ENCODE measurements at regions not wholly inside any gene's neighbourhood (a gene's known extent, or its start where the extent isn't known, plus 50 kb on each side); places are given as distances from the start of the nearest gene placed in this dataset.
"Not testable (repeated sequence)": the region's sequence is repeated elsewhere in the genome, so short reads cannot be mapped to it uniquely, and the experiment has no call there.

DNA sequence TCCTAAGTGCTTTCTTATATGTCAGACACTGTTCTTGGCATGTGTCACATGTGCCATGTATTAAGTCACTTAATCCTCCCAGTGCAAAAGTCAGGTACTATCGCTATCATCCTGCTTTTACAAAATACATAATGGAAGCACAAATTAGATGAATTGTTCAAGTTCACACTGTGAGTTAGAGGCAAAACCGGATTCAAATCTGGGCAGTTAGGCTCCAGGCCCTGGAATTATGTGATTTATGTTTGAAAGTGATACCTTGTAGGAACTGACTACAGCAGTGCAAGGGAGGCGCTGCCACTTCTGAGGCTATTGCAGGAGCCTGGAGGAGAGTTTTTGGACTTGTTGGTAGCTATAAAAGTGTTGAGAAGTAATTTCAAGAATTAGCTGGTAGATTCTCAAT lies 358.3 kb downstream of the HLX start:
- no peak for DNase-seq (ENCODE audit: low read depth in 2 of 3, low spot score in 2 of 3)

DNA sequence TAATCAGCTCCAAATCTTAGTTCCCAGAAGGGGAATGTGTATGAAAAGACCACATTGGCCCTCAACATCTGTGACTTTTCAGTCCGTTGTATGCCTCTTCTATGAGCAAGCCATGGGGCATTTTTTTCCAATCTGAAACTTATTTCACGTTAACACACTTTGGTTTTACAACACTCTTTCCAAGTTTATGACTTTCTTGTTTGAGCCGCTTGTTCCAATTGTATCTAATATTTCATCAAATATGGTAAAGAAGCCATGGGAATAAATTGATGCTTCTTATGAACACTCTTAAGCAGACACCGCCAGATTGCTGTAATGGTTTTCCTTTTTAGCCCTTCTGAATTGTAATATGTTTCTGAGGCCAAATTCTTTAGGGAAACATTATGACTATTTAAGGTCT lies 359.9 kb downstream of the HLX start:
- no peak for DNase-seq (ENCODE audit: low read depth in 2 of 3, low spot score in 2 of 3)

DNA sequence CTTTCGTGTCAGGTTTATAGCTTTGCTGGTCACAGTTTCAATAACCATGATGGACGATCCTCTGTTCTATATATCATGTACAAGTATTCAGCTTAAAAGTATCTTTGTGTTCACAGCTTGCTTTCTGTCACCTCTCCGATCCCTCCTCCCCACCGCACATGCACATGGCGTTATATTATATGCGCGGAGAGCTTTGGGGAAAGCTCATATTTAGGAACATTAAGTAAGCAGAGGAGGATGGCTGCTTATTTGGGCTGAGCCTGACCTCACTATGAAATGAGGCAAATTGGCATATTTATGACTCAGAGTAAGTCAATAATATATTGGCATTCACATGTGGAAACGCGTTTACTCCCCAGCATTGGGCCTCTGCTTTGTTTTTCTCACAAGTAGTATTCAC lies 360.5 kb downstream of the HLX start:
- DNase-seq (ENCODE audit: low read depth in 2 of 3, low spot score in 2 of 3): no peak

DNA sequence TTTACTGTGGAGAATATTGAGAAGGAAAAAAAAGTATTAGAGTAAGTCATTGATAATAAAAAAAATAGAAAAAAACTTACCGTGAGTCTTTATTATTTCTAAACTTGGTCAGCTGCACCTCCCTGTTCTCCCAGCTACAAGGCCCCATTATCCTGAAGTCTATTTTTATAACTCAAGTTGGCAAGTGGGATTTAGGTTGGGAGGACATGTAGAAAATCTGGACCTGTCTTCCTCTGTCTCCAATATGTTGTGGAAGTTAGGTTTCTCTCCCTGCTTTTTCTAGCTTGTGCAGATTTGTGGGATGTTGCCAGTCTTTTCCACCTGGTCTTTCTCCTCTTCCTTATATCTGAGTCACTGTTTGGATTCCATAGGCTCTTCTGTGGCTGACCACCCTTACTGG lies 361.4 kb downstream of the HLX start:
- no peak for DNase-seq (ENCODE audit: low read depth in 2 of 3, low spot score in 2 of 3)

DNA sequence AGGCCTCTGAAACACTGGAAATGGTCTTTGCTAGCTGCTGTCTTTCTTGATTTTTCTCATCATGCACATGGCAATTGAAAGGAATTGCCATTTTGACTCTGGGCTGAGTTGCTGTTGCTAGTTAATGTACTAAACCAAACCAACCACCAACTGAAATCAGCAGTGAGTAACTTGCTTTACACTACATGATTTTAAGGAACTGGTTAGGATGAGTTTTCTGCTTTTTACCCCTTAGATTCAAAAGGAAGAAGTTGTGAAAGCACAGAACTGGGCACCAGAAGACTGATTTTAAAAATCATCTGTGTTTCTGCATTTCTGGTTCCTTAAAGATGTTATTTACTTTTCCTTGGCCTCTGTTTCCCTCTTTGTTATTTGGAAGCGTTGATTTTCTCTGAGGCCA lies 361.9 kb downstream of the HLX start:
- DNase-seq (ENCODE audit: low read depth in 2 of 3, low spot score in 2 of 3): no peak

DNA sequence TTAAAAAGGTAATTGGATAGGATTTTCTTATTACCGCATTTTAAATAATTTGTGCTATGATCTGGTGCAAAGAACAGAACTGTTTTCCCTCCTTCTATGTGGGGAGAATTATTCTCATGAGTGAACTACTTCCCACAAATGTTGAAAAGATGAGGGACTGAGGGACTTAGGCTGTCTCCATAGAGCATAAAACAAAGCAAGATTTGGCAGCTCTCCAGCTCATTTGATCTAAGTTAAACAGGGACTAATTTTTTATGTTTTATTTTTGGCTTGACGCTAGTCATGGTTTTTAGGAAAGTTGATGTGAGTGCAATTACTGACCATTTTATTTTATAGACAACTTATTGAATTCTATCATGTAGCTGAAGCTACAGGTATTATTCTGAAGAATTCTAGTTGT lies 362.3 kb downstream of the HLX start:
- no peak for DNase-seq (ENCODE audit: low read depth in 2 of 3, low spot score in 2 of 3)

DNA sequence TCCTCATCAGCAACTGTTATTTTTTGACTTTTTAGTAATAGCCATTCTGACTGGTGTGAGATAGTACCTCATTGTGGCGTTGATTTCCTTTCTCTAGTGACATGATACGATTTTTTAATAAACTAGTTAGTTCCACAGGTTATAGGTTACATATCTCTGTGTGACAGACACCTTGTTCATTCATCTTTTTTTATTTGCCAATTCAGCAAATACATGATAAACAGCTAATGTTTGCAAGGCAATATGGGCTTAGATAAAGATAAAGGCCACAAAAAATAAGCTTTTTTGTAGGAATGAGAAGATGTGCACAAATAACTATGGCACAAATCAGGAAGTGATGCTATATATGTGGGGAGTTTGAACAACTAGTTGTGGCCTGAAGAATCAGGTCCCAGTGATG lies 366.8 kb downstream of the HLX start:
- DNase-seq (ENCODE audit: low read depth in 2 of 3, low spot score in 2 of 3): no peak

DNA sequence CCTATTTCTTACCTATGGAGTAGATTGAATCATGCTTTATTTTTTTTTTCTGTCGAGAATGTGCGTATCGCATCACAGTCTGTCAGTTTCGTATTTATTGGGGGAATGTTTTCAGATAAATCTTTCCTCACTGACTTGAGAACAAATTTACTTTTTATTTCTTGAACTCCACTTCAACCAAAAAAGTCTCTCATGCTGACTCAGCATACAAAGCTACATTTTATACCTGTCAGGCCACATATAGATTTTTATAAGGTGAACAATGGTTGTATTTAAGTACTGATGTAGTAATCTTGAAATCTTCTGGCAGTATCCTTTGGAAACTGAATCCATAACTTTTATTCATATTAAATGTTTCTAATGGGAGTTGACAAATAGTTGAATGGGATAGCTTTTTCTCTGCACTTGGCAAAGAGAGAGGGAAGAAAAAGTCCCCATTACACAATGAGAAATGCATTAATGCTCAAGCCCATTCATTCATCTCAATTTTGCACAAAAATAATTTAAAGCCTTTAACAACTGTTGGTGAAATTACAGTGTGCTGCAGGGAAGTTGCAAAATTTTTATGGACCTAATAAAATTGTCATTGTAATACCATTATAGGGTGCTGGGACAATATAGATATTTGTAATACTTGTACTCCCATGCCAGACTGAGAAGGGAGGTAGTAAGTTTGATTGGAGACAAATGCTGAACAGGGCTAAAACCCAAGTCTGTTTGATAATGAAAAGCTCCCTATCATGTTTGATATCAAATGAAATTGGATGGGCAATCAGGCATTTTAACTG lies 367.6 kb downstream of the HLX start:
- no peak for DNase-seq (ENCODE audit: low read depth in 2 of 3, low spot score in 2 of 3)

DNA sequence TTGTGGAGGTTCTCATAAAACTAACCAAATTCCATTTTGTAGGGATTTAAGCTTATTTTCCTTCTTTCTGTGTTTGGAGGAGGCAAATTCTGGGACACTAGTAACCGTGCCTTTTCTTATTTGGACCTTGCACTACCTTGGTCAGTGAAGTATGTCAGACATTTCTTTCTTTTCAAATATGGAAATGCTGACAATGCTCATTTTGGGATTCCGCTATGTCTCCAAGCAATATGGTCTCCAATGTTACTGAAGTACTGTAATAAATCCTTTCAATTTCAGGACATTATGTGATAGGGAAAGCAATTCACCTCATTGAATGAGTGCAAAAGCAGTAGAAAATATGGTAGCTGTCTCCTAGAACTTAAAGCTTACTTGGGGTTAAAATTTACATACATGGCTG lies 372.3 kb downstream of the HLX start:
- DNase-seq (ENCODE audit: low read depth in 2 of 3, low spot score in 2 of 3): no peak

DNA sequence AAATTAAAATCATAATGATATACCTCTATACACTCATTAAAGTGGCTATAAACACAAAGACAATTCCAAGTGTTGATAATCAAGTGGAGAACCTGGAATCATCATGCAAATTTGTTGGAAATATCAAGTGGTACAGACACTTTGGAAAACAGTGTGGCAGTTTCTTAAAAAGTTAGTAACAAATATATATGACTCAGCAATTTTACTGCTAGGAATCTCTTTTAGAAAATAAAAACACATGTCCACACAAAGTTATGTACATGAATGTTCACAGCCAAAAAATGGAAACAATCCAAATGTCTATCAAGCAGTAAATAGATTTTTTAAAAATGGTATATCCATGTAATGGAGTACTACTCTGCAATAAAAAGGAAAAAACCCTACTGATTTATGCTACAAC lies 375.6 kb downstream of the HLX start:
- DNase-seq (ENCODE audit: low read depth in 2 of 3, low spot score in 2 of 3): no peak

DNA sequence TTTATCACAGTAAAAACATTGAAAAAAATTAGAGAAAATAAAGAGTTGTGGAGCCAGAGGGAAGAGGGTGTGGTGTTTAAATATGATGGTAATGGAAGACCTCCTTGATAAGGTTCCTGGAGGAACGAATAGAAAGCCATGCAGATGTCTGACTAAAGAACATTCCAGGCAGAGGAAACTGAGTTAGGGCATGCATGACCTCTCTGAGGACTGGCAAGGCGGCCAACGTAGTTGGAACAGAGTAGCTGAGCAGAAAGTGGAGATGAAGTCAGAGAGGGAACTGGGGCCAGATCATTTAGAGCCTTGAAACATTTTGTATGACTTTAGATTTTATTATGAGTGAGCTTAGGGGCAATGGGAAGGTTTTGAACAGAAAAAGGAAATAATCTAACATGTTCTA lies 377.5 kb downstream of the HLX start:
- DNase-seq (ENCODE audit: low read depth in 2 of 3, low spot score in 2 of 3): no peak

DNA sequence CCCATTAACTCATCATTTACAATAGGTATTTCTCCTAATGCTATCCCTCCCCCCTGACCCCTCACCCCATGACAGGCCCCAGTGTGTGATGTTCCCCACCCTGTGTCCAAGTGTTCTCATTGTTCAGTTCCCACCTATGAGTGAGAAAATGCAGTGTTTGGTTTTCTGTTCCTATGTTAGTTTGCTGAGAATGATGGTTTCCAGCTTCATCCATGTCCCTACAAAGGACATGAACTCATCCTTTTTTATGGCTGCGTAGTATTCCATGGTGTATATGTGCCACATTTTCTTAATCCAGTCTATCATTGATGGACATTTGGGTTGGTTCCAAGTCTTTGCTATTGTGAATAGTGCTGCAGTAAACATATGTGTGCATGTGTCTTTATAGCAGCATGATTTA lies 378.3 kb downstream of the HLX start:
- not testable (repeated sequence) for DNase-seq (ENCODE audit: low read depth in 2 of 3, low spot score in 2 of 3)

DNA sequence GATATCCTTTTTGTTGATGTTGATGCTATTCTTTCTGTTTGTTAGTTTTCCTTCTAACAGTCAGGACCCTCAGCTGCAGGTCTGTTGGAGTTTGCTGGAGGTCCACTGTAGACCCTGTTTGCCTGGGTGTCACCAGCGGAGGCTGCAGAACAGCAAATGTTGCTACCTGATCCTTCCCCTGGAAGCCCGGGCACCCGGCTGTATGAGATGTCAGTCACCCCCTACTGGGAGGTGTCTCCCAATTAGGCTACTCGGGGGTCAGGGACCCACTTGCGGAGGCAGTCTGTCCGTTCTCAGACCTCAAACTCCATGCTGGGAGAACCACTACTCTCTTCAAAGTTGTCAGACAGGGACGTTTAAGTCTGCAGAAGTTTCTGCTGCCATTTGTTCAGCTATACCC lies 383.4 kb downstream of the HLX start:
- DNase-seq (ENCODE audit: low read depth in 2 of 3, low spot score in 2 of 3): not testable (repeated sequence)

DNA sequence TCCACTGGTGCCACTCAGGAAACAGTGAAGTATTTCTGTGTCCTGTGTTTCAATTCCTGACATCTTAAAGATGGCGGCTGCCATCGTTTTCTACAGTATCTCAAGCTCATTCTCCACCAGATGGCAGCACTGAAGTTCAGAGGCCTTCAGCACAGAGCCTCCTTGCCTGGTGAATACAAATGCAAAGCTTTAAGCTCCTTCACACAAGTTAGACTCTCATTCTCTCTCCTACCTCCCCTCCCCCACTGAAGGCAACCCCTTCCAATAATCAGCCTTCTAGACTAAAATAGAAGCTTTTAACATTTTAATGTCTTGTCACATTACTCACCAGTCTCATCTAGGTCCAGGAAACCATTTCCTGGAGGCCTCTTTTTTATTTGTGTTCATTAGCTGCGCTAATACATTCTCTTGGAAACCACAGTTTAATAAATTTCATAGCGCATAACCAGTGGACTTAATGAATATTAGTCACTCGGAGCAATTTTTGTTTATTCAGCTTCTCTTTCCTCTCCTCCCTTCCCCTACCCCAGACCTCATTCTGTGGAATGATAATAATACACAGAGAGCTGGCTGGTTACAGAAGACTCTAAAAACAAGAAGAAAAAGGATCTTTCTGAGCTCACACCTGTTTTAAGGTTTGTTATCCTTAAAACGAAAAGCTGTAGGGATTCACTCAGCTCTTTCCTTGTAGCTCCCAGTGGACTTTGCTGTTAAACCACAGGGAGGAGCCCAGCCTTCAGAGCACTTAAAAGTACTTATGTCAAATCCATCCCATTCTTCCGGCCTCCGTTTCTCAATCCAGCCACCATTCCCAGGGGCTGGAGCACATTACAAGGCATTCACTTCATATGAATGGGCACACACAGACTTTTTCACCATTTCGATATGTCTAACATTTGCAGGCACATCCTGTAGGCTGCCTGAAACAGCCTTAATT lies 384.9 kb downstream of the HLX start:
- DNase-seq (ENCODE audit: low read depth in 2 of 3, low spot score in 2 of 3): peak in 2 of 3 donors; percentile 14 to 57

DNA sequence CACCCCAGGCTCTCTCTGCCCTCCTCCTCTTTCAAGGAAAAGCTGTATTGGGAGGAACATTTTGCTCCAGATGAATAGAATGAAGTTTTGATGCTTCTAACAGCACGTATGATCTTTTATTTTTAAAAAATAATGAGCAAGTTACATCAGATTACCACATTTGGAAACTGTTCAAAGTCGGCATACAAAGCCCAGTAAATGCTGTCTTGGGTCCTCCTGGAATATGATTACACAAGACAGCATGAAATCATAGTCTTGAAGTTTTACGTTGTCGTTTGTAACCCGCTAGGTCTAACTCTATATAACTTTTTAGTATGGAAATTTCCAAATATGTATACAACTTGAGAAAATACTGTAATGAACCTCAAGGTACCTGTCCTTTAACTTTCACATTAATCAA lies 385.6 kb downstream of the HLX start:
- no peak for DNase-seq (ENCODE audit: low read depth in 2 of 3, low spot score in 2 of 3)

DNA sequence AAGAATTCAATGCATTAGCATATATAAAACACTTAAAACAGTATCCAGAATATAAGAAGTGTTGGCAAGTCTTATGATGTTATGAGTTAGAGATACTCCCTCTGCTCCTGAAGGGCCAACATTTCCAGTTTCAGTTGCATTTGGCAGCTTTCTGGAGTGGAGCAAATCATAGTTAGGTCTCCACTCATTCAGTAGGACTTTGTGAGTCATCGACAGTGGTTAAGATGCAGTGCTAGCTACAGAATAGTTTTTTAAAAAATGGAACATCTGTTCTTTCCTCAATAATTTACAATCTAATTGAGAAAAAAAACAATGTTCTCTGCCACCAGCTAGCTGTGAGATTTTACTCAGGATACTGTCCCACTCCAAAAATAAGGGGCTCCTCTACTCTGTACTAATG lies 389.1 kb downstream of the HLX start:
- no peak for DNase-seq (ENCODE audit: low read depth in 2 of 3, low spot score in 2 of 3)

DNA sequence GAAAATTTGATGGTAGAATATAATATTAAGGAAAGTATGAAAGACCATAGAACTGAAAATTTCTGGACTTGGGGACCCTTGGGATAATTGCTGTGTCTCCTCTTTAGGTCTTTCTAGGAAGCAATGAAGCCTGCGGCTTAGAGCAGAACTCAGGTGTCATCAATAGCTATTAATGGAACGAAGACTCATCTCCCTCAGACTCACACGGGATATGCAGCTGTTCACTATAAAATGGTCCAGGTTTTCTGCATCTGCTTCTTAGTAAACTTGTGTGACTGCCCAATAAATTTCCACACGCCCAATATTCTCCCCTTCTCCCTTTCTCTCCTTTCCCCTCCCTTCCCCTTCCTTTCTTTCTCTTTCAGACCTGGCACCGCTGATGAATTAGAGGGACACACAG lies 392.5 kb downstream of the HLX start:
- no peak for DNase-seq (ENCODE audit: low read depth in 2 of 3, low spot score in 2 of 3)

DNA sequence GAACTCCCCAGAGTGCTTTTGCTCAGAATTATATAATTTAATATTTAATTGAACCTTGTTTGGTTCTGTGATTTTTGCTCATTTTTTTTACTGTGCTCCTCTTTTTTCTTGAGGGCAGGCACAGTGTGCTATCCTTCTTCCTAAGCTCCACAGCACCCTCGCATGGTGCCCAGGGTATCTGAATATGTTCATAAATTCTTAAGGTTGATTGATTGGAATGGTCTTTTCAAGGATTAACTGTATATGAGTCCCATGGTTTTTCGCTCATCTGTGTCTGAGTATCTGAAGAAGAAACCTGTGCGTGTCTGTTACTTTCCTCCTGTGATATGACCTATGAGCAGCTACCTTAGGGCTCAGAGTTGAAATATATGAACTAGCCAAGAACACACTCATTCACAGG lies 393.7 kb downstream of the HLX start:
- DNase-seq (ENCODE audit: low read depth in 2 of 3, low spot score in 2 of 3): no peak

DNA sequence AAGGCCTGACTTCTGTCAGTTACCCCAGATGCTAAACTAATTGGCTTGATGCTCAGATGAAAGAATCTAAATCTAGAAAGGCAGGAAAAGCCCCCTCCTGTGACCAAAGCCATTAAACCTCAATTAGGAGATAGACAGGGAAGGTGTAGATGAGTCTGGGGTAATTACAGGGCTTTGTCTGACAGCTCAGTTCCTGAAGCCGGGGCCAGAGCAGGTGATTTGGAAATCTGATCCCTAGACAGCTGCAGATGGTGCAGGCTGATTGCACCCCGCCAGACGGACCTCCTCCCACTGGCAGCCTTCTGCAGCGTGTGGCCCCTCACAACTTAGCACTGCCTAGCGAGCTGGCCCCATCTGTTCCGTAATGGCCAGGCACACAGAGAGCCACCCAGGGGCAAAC lies 395.1 kb downstream of the HLX start:
- DNase-seq (ENCODE audit: low read depth in 2 of 3, low spot score in 2 of 3): no peak

DNA sequence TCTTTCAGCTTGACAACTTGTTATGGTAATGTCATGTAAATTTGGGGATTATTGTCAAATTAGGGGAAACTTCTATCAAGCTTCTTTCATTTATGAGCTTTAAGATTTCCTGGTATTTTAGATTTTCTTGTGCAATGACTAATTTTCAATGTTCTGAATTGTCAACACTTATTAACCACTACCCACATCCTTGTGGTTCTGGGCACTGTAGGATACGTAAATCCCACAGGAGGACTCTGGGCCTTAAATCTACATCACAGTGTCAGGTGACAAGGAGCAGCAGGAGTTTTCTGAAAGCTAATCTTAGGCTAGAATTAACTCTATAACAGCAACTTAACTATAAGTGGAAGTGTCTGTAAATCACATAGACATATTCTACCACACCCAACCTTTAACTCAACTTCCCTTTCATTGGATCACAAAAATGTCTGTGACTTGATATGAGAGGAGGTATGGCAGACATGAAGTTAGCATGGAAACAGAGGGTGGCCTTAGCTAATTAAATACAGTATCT lies 397.7 kb downstream of the HLX start:
- DNase-seq (ENCODE audit: low read depth in 2 of 3, low spot score in 2 of 3): peak in 1 of 3 donors; percentile 13

DNA sequence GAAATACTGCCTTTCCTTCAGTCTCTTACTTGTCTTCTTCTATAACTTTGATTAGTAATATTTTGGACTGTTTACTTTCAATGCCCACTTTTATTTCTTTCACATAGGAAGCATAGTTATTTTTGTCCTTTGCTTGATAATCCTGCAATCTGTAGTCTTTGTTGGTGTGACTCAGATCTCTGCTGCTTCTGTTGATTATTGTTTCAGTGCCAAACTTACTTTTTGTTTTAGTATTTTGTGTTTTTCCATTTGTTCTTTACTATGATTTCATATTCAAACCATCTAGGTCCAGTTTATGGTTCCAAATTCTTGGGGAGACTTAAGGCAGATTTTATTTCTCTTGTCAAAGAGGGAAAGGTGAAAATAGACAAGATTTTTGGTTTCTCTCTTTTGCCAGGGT lies 399.9 kb downstream of the HLX start:
- DNase-seq (ENCODE audit: low read depth in 2 of 3, low spot score in 2 of 3): no peak

DNA sequence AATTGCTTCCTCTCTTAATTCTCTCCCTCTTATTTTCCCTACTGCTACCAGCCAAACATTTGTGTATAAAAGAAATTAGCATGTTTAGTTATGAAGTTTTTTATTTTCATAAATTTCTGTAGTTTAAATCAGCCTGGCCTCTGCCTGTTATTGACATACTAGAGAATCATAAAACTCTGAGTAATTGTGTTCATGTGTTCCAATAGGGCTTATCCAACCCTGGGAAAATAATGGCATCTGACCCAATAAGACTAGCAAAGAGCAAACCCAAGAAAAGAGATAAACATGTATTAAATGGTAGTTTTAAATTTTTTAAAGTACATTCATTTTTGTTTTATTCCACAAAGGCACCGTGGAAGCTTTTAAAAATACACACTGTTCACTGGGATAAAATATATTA lies 404.3 kb downstream of the HLX start:
- no peak for DNase-seq (ENCODE audit: low read depth in 2 of 3, low spot score in 2 of 3)
